Tibial nerve (tissue), 4 donors: ENCODE measurements at regions not wholly inside any gene's neighbourhood (a gene's known extent, or its start where the extent isn't known, plus 50 kb on each side); places are given as distances from the start of the nearest gene placed in this dataset.

ENCODE experiments used
- CTCF ChIP-seq, 5 experiments: fragments of 200-600 bp in 3 of 5; fragments of 450-650 bp in 2 of 5; sonication (generic) in 3 of 5; IDR thresholded peaks; one replicate each; pipeline ENCODE4 v1.5.1; 2016 to 2019; ENCODE audit warnings: antibody characterized with exemption in 5 of 5, mild to moderate bottlenecking in 3 of 5, moderate library complexity in 2 of 5
- EP300 ChIP-seq, 2 donors: sonication (generic); formaldehyde crosslinking; IDR thresholded peaks; one replicate each; pipeline ENCODE4 v1.6.1; 2017; ENCODE audit warnings: antibody characterized with exemption in 2 of 2, mild to moderate bottlenecking in 1 of 2
- POLR2A ChIP-seq, 2 donors: fragments of 450-650 bp; IDR thresholded peaks; one replicate each; pipeline ENCODE4 v1.6.1; 2017; ENCODE audit warnings: antibody characterized with exemption in 2 of 2, mild to moderate bottlenecking in 2 of 2, moderate library complexity in 2 of 2

- TF ChIP-seq POLR2A (IDR thresholded peaks at IDR 0.05) (no peak), EP300 (IDR thresholded peaks at IDR 0.05) (no peak), CTCF (IDR thresholded peaks at IDR 0.05) (no peak)
Measured at GRCh38 chr16:66121466-66121865, 245.0 kb upstream of the CDH5 start.
